HG03175 (cell line): ENCODE measurements at regions not wholly inside any gene's neighbourhood (a gene's known extent, or its start where the extent isn't known, plus 50 kb on each side); places are given as distances from the start of the nearest gene placed in this dataset.
A peak's percentile ranks its signal among the peaks of the same experiment; 100 is the strongest.

Experiments used
- ATAC-seq: cut with Tn5 transposase; IDR thresholded peaks from one replicate; pipeline ENCODE4 v1.9.1; 2021; ENCODE audit warnings: mild to moderate bottlenecking, moderate library complexity; ENCODE audit not compliant: unreplicated experiment

- no peak for ATAC-seq
Observed at GRCh38 chr6:124877468-124877867, 84.8 kb upstream of the RNF217 start.

DNA sequence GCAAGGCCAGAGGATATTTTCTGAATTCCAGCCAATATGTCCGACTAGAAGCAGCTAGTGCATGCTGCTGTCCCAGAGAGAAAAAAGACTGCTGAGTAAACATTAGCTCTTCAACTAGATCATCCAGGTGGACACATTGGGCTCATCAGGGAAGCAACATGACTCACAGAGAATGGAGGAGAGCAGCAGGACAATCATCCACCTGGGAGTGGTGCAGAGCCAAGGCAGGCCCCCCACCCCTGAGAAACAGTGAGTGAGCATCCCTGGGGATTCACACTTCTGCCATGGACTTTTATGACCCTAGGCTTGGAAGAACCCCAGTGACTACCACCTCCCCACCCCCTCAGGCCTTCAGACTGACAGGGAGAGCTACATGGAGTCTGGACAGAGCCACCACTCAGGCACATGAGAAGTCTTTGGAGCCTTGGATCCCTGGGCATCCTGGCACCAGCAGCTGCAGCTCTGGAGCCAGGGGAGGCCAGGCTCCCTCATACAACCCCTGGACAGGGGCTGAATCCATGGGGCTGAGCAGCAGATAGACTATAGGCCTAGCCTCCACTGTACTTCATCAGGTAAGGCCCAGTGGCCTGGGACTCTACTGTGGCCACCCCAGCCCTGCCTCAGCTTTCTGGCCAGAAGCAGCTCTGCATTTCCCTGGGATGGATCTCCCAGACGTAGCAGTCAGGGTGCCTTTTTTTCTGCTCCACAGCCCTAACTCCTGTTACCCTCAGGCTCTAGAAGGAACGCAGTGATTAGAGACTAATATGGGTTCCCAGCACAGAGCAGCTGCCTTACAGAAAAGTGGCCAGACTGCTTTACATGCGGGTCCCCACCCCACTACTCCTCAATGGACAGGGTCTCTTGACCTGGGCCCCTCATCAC lies 82.9 kb upstream of the RNF217 start:
- ATAC-seq, result no peak

DNA sequence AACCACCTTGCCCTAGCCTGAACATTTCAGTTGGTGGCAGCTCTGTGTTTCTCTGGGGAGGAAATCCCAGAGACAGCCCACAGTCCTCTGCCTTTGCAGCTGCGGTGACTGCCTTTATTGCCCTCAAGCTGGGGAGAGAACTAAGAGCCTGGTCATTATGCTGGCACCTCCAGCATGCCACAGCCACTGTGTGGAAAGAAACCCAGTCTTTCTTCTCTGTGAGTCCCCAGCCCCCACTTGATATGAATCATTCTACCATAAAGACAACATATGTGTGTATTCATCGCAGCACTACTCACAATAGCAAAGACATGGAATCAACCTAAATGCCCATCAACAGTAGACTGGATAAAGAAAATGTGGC lies 82.3 kb upstream of the RNF217 start:
- ATAC-seq, result no peak

GRCh38 chr6:124881898-124882578 lies 80.2 kb upstream of the RNF217 start:
- ATAC-seq, result peak; percentile 57

DNA sequence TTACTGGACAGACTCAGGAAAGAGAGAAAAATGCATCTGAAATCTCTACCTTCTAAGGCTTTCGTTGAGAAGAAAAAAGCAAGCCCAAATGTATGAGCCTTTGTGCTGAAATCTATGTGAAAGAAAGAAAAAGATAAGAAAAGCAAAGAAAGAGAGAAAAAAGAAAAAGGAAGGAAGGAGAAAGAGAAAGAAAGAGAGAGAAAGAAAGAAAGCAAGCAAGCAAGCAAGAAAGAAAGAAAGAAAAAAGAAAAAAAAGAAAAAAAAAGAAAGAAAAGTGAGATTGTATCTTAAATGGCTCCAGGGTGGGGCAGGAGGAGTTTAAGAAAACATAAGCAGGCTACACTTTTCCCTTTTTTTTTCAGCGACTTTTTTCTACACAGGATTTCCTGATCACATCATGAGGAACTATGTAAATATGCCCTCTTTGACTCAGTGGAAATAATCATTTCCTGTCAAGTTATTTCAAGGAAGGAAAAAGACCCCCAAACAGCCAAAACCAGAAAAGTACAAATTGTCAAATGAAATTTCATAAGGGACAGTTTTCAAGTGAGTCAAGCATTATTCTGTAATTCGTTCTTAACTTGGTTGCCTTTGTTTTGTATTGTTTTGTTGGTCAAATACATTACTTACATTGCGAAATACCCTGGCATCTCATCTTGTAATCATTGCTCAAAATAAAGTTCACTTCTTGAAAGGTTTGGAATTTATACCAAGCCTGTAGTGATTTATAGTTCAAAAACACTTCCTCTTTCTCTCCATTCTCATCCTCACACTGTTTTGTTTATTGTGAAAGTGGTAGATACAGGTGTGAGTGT lies 79.5 kb upstream of the RNF217 start:
- no peak for ATAC-seq

- ATAC-seq, result no peak
Observed at GRCh38 chr6:124885171-124885570, 77.1 kb upstream of the RNF217 start.

DNA sequence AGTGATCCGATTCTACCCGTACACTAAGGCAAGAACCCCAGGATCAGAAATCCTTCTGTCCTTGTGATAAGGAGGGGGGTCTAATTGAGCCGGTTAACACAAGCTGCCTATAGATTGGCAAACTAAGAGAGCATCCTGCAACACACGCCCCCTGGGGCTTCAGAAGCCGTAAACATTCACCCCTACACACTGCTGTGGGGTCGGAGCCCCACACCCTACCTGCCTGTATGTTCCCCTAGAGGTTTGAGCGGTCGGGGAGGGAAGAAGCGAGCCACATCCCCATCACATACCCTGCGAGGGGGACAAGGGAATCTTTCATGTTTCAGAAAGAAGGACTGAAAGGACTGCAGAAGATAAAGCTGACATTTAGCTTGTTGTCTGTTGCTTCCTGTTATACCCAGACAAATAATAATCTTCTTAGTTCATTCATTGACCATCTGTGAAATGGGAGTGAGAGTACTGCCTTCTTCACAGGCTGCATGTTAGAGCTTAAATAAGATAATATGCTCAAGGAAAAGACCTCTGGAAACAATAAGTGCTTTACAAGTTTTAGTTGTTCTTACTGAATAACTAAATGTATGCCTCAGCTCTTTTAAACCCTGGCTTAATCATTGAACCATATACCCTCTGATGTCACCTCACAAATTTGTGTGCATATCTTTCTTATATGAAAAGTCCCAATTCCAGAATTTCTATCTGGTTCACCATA lies 74.2 kb upstream of the RNF217 start:
- ATAC-seq, result peak; percentile 29

DNA sequence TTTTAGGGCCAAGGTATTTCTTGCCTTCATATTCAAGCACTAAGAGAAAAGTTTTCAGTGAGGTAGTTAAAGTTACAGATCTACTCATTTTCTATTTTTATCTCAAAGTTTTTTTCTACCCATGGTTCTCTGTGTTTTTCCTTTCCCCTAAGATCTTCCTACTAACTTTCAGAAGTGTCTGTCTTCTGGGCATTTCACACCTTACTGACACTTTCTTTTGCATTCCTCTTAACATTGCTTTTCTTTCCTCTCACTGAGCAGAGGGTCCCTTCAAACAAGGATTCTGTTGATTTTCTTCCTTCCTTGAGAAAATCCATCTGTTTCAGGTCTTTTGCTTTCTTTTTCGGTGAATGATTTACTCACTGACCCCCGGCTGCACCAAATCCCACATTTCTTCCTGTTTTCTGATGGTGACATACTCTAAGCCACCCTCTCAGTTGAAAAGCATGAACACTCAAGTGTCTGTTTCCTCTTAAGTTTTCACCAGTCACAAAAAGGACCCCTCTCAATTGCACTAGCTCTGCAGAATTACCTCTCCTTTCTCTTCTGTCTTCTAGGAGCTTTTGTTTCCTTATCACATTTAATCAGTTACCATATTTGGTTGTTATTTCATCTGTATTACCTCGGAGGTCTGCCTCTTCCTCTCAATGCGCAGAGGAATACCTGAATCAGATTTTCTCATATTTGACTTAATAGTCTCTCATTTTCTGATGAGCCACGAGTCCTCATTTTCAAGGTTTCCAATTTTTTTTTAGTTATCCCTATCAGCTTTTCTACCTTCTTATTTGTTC lies 73.5 kb upstream of the RNF217 start:
- peak; percentile 42 for ATAC-seq

GRCh38 chr6:124901084-124901483 lies 61.2 kb upstream of the RNF217 start:
- no peak for ATAC-seq

DNA sequence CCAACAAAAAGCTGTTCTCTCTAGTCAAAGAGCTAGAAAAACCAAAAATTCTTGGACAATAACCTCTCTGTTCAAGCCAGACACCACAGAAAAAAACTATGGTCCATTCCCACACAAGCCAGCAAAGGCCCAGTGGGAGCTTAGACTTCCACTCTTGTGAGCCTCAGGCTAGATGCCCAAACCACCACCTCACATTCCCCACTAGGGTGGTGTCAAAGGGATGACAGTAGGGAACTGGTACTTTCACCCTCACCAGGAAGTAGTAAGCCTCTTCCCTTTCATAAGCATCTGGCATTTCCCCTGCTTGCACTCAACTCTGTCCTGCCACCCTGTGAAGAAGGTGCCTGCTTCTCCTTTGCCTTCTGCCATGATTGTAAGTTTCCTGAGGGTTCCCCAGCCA lies 58.4 kb upstream of the RNF217 start:
- no peak for ATAC-seq

DNA sequence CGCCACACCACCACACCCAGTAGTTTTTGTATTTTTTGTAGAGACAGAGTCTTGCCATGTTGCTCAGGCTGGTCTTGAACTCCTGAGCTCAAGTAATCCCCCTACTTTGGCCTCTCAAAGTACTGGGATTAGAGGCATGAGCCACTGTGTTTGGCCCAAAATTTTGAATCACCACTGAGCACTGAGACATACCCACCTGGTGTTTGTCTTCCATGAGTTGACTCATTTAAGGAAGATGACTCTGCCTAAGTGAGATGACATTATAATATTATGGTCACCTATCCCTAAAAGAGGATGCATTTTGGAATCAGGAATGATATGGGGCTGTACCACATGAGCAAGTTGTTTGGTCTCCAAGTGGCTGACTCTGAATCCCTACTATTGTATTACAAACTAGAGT lies 54.6 kb upstream of the RNF217 start:
- no peak for ATAC-seq
